ENCODE measurements at regions not wholly inside any gene's neighbourhood (a gene's known extent, or its start where the extent isn't known, plus 50 kb on each side); places are given as distances from the start of the nearest gene placed in this dataset.

DNA sequence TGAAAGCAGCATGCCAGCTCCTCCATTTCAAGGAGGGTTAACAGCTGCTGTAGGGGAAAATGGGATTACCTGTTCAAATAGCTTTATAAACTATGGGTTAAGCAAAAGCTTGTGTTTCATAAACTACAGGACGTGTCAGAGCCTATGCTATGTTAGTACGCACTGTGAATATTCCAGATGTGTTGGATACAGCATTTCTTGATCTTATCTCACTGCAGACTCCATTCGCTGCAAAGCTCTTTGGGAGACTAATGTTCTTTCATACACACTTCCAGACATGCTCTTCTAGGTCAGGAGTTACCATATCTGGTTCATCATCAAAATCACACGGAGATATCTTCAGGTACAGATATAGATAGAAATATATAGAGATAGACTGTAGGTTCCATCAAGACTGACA is 281.2 kb upstream of the FAM241A start:
- no peak for DNase-seq
- no peak for TF ChIP-seq GATA1 (IDR thresholded peaks at IDR 0.05; ENCODE audit: low read depth, low read length)
- TF ChIP-seq POLR2A (IDR thresholded peaks at IDR 0.05; ENCODE audit: low read length), result no peak

DNA sequence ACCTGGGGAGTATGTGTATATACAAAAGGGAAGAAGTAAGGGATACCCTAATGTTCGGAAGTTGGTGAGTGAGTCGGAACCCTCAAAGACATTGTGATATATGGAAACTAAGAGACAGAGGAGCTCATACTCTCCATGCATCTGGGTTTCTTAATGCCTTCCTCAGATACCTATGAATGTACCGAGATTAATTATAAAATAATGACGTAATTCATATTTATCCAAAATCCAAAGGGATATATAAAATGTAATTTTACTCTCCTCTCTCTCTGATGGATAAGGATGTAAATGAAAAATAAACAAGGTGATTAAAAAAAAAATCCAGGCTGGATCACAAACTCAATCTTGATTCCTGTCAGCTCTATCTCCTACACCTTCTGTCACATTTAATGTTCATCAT is 275.9 kb upstream of the FAM241A start:
- DNase-seq, result no peak
- TF ChIP-seq GATA1 (IDR thresholded peaks at IDR 0.05; ENCODE audit: low read depth, low read length) (no peak), POLR2A (IDR thresholded peaks at IDR 0.05; ENCODE audit: low read length) (no peak)

DNA sequence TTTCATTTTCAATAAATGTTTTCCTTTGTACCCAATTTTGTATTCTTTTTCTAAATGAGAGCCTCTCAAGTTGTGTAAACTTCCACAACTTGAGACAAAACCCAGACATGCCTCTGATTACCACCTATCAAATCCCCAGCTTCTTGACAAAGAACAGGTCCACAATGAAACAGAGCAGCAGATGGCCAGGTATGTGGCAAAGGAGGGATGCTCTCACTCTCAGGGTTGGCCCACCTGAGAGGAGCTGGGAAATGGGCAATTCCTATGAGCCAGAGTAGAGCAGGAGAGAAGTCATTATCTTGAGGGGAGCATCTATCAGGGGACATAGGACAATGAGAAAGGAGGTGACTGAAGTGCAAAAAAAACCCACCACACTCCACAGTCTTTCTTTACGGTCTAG is 273.5 kb upstream of the FAM241A start:
- TF ChIP-seq GATA1 (IDR thresholded peaks at IDR 0.05; ENCODE audit: low read depth, low read length) (no peak), POLR2A (IDR thresholded peaks at IDR 0.05; ENCODE audit: low read length) (no peak)
- no peak for DNase-seq

DNA sequence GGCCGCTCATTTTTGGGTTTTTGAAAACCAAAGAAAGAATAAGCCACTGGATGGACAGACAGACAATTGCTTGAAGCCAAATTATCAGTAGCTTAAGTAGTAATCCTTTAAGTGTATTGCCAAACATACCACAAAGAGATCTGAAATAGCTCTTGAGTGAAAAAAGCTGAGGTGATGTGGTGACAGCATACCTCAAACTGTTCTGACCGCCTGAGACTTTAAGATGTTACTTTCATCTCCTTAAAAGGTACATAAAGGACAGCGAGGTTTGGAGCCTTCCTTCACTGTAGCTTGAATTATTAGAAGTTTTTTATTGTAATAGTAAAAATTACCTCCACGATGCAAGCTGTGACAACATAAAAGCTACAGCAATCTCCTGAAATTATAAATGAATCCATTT is 271.5 kb upstream of the FAM241A start:
- TF ChIP-seq POLR2A (IDR thresholded peaks at IDR 0.05; ENCODE audit: low read length) (no peak), GATA1 (IDR thresholded peaks at IDR 0.05; ENCODE audit: low read depth, low read length) (no peak)
- no peak for DNase-seq

DNA sequence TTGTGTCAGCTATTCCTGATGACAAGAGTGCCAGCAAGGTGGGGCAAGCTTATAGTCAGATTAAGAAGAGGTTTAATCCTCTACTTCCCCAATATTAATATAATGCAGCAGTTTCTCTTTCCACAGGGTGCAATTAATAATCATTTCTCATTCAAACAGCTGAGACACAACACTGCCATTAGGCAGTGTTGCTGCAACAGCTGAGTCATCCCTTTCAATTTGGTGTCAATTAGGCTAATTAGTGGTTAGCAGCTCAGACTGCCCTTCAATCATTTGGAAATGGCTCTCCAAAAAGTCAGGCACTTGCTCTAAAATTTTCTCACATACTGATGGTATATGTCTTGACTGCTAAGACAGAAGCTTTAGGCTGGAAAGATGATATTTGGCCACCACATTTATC is 265.7 kb upstream of the FAM241A start:
- TF ChIP-seq POLR2A (IDR thresholded peaks at IDR 0.05; ENCODE audit: low read length) (no peak), GATA1 (IDR thresholded peaks at IDR 0.05; ENCODE audit: low read depth, low read length) (no peak)
- DNase-seq, result no peak

DNA sequence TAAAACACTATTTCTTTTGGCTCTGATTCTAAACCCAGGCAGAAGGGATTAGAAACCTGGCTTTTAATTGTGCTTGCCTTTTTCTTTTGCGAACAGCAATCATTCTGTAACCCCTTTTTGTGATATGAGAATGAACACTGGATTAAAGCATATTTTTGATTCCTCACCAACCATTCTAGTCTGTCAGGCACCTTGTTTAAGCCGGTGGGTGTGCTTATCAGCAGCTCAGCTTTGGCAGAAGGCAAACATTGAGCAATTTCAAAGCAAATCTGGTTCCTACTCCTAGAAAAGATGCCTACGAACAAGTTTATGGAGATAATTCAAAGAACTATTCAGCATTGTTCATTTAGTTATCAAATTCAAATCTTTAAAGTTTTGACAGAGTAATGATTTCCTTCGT is 265.1 kb upstream of the FAM241A start:
- no peak for DNase-seq
- TF ChIP-seq GATA1 (IDR thresholded peaks at IDR 0.05; ENCODE audit: low read depth, low read length), result no peak
- no peak for TF ChIP-seq POLR2A (IDR thresholded peaks at IDR 0.05; ENCODE audit: low read length)

DNA sequence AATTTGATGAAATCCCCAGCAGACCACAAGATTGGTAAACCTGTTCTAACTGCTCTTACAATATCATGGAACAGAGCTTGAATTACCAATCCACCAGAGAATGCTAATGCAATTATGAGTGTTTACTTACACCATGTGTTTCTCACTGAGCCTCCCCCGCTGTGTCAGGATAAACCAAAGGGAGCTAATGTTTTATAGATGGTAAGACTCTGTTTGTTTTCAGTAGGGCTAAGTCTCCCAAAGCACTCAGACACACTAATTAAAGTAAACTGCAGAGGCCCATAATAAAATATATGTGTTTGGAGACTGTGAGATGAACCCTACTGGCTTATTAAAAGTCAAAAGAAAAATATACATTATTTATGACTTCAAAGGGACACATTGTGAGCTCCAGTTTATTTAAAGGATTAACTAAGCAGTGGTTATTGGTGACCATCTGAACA is 261.7 kb upstream of the FAM241A start:
- TF ChIP-seq GATA1 (IDR thresholded peaks at IDR 0.05; ENCODE audit: low read depth, low read length) (no peak), POLR2A (IDR thresholded peaks at IDR 0.05; ENCODE audit: low read length) (no peak)
- DNase-seq, result no peak

DNA sequence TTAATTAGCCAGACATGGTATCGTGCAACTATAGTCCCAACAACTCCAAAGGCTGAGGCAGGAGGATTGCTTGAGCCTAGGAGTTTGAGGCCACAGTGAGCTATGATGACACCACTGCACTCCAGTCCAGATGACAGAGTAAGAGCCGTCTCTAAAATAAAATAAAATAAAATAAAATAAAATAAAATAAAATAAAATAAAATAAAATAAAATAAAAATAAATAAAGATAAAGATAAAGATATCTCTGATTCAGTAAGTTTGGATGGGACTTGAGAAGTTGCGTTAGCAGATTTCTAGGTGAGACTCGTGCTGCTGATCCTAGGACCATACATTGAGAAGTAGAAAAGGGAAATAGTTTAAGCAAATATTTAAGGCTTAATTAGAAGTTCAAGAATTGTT is 254.8 kb upstream of the FAM241A start:
- no peak for TF ChIP-seq POLR2A (IDR thresholded peaks at IDR 0.05; ENCODE audit: low read length)
- no peak for TF ChIP-seq GATA1 (IDR thresholded peaks at IDR 0.05; ENCODE audit: low read depth, low read length)
- no peak for DNase-seq

DNA sequence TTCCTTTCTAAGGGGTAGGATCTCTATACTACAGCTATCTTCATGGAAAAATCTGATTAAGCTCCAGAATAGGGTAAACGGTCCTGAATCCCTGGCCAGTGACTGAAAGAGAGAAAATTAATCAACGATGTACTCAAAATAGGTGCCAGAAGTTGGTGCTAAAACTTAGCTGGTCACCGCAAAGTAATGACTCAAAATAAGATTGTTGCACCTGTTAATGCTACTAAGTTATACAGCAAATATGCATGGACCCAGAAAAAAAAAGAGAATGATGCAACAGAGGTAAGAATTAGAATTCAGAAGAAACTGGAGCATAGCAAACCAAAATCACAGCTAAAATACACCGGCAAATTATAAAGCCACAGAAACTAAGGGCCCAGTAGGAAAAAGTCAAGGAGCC is 239.7 kb upstream of the FAM241A start:
- no peak for TF ChIP-seq GATA1 (IDR thresholded peaks at IDR 0.05; ENCODE audit: low read depth, low read length)
- TF ChIP-seq POLR2A (IDR thresholded peaks at IDR 0.05; ENCODE audit: low read length), result no peak
- DNase-seq, result no peak

DNA sequence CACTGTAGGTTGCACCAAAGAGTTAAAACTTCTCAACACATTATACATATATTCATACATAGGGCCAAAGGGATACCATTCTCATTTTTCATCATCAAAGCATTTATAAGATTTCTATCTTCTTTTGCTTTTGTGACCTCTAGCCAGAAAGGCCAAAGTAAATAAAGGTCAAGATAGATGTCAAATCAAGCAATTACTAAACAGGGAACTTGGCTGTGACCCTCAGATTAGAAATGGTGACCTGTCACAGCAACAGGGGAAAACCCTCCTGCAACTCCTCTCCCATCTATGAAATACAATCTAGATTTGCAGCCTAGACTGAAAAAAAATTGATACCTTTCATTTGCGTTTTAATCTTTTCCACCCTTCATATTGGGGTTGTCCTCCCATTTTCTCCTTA is 225.6 kb upstream of the FAM241A start:
- DNase-seq, result no peak
- no peak for TF ChIP-seq POLR2A (IDR thresholded peaks at IDR 0.05; ENCODE audit: low read length)
- TF ChIP-seq GATA1 (IDR thresholded peaks at IDR 0.05; ENCODE audit: low read depth, low read length), result no peak

DNA sequence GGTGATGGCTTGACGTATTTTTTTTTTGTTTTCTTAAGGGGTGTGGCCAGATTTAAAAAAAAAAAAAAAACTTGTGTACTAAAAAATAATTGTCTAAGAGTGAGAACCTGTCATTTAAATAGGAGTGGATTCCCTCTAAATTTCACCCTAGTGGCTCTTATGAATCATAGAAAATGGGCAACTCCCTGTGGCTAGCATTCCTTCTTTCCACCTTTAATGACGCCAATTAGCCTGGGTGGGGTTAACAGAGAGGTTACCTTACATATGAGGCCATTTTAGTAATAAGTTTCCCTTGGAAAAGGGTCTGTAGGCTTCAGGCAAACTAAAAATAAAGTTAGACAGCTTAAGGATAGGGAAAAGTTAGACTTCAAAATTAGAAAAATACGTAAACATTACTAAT is 223.5 kb upstream of the FAM241A start:
- no peak for DNase-seq
- TF ChIP-seq POLR2A (IDR thresholded peaks at IDR 0.05; ENCODE audit: low read length), result no peak
- TF ChIP-seq GATA1 (IDR thresholded peaks at IDR 0.05; ENCODE audit: low read depth, low read length), result no peak

DNA sequence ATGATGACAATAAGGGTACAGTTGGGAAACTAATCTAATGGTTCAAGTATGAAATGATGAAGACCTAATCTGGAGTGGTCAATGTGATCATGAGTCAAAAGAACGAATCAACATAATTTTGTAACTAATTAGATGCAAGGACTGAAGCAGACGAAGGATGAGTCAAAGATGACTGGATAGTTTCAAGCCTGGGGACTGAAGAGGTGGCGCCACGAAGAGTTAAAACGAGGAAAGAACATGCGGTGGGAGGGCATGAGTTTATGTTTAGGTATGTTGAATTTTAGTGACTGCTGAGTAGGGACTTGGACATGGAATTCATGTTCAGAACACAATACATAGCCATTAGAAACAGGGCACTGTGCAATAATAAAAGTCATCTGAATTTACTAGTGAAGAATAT is 221.5 kb upstream of the FAM241A start:
- TF ChIP-seq POLR2A (IDR thresholded peaks at IDR 0.05; ENCODE audit: low read length) (no peak), GATA1 (IDR thresholded peaks at IDR 0.05; ENCODE audit: low read depth, low read length) (no peak)
- no peak for DNase-seq

DNA sequence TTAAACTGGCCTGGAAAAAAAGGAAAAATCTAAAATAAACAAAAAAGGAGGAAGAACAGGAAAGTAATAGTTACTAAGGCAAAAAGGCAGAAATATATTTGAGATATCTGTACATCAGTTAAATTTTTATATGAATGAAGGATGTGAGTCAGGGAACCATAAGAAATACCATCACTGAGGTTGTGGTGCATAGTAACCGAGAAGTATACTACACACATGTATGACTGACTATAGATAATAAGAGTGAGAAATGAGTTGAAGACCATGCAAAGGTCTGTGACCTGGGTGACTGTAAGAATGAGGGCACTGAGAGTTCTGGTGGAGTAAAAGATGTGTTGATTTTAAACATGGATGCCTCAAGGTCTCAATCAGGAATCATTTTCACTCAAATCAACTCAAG is 220.6 kb upstream of the FAM241A start:
- TF ChIP-seq POLR2A (IDR thresholded peaks at IDR 0.05; ENCODE audit: low read length) (no peak), GATA1 (IDR thresholded peaks at IDR 0.05; ENCODE audit: low read depth, low read length) (no peak)
- DNase-seq, result no peak

DNA sequence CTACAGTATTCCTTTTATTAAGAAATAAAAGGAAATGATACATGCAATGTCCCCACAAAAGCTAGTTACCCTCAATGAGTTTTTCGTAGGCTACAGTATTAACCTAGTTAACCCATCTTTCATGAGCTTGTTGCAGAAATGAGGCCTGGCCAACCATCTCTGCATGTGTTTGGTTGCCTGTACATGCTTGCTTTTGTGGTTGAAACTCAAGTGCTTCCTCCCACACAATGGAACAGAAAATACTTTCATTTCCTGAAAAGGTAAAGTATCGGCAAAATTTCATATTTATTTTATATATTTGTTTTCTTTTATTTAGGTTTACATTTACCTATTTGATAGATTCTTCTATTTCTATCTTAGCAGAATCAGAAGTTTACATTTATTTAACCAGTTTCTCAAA is 214.6 kb upstream of the FAM241A start:
- DNase-seq, result no peak
- TF ChIP-seq POLR2A (IDR thresholded peaks at IDR 0.05; ENCODE audit: low read length), result no peak
- no peak for TF ChIP-seq GATA1 (IDR thresholded peaks at IDR 0.05; ENCODE audit: low read depth, low read length)

DNA sequence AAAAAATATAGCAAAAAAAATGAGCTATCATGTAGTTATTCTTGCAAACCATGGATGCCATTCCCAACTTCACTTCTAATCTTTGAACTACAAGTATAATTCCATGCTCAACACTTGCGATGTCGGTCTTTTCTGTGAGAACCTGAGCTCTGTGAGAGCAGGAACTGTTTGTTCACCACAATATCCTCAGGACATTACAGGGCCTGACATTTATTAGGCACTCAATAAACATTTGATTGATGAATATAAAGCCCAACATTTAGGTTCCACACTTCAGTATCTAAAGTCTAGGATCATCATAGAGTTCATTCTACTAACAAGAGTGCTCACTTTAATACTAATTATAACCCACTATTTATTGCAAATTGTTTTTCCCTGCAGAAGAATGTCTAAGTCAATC is 211.6 kb upstream of the FAM241A start:
- DNase-seq, result no peak
- TF ChIP-seq GATA1 (IDR thresholded peaks at IDR 0.05; ENCODE audit: low read depth, low read length) (no peak), POLR2A (IDR thresholded peaks at IDR 0.05; ENCODE audit: low read length) (no peak)

DNA sequence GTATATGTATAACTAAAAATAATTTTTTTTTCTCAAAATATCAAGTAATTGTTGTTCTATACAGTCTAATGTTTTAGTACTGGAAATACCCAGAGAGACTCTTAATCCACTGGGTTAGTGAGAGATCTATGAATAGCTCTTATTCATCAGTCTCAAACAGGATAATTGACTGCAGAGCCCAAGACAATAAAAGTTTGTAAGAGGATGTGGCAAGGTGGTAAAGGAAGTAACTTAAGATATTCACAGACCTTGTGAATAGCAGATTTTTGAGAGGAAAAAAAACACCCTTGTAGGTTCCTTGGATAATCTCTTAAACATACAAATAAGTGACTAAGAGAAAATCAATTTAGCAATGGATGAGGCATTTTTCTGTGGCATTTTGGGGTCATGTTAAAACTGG is 210.9 kb upstream of the FAM241A start:
- TF ChIP-seq POLR2A (IDR thresholded peaks at IDR 0.05; ENCODE audit: low read length), result no peak
- no peak for TF ChIP-seq GATA1 (IDR thresholded peaks at IDR 0.05; ENCODE audit: low read depth, low read length)
- no peak for DNase-seq
